ENCODE measurements at regions not wholly inside any gene's neighbourhood (a gene's known extent, or its start where the extent isn't known, plus 50 kb on each side); places are given as distances from the start of the nearest gene placed in this dataset.

DNA sequence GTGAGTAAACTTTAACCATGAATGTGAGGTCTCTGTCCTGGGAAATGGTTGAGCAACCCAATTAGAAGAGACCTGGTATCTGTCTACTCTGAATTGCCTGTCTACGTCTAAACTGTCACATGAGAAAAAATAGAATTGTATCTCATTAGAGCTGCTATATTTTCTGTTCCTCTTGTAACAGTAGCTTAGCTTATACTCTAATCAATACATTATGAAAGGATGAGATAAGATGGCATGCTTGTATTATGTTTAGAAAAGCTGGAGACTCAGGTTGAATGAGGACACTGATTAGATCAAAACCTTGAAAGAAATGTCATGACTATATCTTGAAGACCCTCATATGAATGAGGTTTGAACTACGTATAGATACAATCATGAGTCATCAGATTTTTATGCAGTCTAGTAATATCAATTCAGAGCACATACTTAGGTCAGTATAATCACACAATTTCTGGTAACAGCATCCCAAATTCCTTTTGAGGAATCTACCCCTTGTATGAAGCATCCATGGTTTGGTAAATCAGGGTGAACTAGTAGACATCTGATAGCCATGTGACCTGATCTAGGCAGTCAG lies 561.5 kb upstream of the CHORDC1 start:
- no peak overlapping the region for H3K4me3 ChIP-seq (ENCODE audit: low read depth, low read length)
- TF ChIP-seq CTCF (IDR thresholded peaks at IDR 0.05; ENCODE audit: borderline replicate concordance, insufficient read depth, low read depth, low read length): no peak

DNA sequence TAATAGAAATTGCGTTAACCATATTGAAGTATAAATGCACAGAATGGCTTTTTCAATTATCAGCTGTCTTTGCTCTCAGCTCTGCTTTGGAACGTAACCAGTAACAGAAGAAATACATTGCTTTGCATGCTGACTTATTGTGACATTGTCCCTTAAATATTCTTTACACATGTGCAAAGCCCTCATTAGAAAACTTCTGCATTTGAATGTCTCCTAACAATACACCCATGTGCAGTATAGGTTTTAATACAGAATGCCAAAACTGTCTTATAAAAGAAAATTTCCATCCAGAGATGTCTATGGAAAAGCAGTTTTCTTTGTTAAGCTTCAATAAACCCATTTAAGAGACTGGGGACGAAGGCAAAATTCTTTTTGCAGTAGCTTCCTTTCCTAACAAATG lies 560.3 kb upstream of the CHORDC1 start:
- H3K4me3 ChIP-seq (ENCODE audit: low read depth, low read length): no peak overlapping the region
- TF ChIP-seq CTCF (IDR thresholded peaks at IDR 0.05; ENCODE audit: borderline replicate concordance, insufficient read depth, low read depth, low read length): no peak

DNA sequence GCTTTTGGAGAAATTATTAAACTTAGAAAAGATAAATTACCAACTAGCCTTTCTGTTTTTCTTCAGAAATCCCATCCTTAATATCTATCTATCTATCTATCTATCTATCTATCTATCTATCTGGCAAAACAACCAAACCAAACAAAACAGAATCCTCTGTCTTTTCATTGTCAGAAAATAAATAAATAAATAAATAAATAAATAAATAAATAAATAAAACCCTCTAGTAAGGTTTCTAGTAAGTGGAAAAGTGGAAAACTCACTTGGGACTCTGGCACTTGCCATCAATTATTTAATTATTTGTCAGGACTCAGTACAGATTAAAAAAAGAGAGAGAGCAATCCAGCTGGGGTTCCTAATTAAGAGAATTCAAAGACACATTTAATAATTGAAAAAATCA lies 556.2 kb upstream of the CHORDC1 start:
- TF ChIP-seq CTCF (IDR thresholded peaks at IDR 0.05; ENCODE audit: borderline replicate concordance, insufficient read depth, low read depth, low read length): no peak
- no peak overlapping the region for H3K4me3 ChIP-seq (ENCODE audit: low read depth, low read length)

DNA sequence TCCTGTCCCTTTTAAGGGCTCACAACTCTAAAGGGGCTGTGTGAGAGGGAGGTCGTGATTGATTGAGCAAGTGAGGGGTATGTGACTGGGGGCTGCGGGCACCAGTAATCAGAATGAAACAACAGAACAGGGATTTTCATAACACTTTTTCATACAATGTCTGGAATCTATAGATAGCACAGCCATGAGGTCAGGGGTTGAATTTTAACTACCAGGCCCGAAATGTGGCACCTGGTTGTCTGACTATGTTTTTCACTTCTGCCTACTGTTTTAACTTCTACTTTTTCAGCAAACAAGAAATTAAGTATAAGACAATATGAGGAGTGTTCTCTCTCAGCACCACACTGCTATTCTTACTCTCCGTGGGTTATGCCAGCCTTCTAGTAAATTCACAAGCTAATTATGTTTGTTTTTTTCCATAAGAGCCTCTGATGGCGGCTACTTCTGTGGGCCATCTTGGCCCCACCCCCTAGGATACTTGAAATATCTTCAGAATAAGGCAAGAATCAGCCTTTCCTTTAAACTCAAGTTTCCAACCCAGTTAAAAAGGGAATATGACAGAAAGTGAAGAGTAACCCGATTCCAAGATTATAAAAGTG lies 552.8 kb upstream of the CHORDC1 start:
- TF ChIP-seq CTCF (IDR thresholded peaks at IDR 0.05; ENCODE audit: borderline replicate concordance, insufficient read depth, low read depth, low read length): no peak
- no peak overlapping the region for H3K4me3 ChIP-seq (ENCODE audit: low read depth, low read length)

DNA sequence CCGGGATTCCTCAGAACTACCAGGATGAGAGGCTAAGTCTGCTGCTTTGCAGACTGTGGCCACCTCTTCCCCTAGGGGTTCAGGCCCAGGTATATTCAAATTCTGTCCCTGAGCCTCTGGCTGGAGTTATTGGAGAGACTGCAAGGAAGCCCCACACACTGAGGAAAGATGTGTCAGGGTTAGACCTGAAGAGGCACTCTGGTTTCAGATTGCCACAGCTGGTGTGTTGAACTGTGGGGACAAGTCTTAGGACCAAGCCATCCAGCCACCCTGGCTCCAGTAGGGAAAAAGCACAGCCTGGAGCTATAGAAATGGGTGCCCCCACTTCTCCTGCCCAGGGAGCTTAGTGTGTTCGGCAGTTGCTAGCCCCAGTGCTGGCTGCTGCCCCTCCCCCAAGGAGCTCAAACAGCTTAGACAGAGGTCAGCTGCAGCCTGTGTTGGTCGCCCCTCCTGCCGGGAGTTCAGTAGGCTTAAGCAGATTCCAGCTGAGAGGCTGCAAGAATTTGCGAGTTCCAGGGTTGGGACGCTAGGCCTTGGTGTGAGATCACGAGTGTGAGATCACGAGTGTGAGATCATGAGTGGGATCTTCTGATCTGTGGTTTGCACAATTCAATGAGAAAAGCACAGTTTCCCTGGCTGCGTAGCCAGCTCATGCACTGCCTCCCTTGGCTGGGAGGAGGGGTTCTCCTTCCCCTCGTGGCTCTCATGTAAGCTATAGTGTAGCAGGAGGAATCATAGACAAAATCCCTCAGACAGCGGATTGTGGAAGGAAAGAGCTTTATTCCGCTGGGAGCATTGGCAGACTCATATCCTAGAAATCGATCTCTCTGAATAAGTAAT lies 552.1 kb upstream of the CHORDC1 start:
- H3K4me3 ChIP-seq (ENCODE audit: low read depth, low read length): no peak overlapping the region
- TF ChIP-seq CTCF (IDR thresholded peaks at IDR 0.05; ENCODE audit: borderline replicate concordance, insufficient read depth, low read depth, low read length): no peak

GRCh38 chr11:90770007-90770406 lies 547.2 kb upstream of the CHORDC1 start:
- TF ChIP-seq CTCF (IDR thresholded peaks at IDR 0.05; ENCODE audit: borderline replicate concordance, insufficient read depth, low read depth, low read length): no peak
- no peak overlapping the region for H3K4me3 ChIP-seq (ENCODE audit: low read depth, low read length)
